GM12864 (cell line): ENCODE measurements at regions not wholly inside any gene's neighbourhood (a gene's known extent, or its start where the extent isn't known, plus 50 kb on each side); places are given as distances from the start of the nearest gene placed in this dataset.

ENCODE experiments used
- DNase-seq: peaks from one replicate; pipeline ENCODE4 v3.0.0-alpha.2; 2011; ENCODE audit warnings: low read depth
- H3K4me3 ChIP-seq: 2 replicates; pipeline ENCODE4 v1.5.1; 2011; ENCODE audit warnings: mild to moderate bottlenecking, low read depth, low read length, control low read depth
- TF ChIP-seq, protein P1 (sequence below): IDR thresholded peaks from 2 replicates; pipeline ENCODE4 v1.5.1; 2011; ENCODE audit warnings: low read depth, mild to moderate bottlenecking, moderate library complexity, low read length, control low read depth, inconsistent platforms; ENCODE audit errors: missing control alignments

GRCh38 chr3:144457758-144458157 lies 486.1 kb downstream of the DIPK2A start:
- no peak overlapping the region for H3K4me3 ChIP-seq
- TF ChIP-seq, protein P1, sequence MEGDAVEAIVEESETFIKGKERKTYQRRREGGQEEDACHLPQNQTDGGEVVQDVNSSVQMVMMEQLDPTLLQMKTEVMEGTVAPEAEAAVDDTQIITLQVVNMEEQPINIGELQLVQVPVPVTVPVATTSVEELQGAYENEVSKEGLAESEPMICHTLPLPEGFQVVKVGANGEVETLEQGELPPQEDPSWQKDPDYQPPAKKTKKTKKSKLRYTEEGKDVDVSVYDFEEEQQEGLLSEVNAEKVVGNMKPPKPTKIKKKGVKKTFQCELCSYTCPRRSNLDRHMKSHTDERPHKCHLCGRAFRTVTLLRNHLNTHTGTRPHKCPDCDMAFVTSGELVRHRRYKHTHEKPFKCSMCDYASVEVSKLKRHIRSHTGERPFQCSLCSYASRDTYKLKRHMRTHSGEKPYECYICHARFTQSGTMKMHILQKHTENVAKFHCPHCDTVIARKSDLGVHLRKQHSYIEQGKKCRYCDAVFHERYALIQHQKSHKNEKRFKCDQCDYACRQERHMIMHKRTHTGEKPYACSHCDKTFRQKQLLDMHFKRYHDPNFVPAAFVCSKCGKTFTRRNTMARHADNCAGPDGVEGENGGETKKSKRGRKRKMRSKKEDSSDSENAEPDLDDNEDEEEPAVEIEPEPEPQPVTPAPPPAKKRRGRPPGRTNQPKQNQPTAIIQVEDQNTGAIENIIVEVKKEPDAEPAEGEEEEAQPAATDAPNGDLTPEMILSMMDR, result no peak
- DNase-seq, result no peak

DNA sequence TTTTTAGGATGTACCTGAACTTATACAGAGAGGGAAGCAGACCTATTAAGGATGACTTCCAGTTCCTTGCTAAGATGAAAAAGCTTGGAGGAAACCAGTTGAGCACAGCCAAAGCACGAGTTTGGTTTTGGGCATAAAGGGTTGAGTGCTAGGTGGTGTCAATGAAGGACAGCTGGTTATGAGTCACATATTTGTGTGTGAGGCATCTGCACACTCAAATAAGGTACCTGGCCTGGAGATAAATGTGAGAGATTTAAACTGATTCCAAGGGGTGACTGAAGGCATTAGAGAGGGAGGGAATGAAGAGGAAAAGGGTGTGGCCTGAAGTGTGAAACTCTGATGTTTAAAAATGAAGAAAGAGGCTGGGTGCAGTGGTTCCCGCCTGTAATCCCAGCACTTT lies 486.7 kb downstream of the DIPK2A start:
- TF ChIP-seq, protein P1, result no peak
- no peak overlapping the region for H3K4me3 ChIP-seq
- DNase-seq, result no peak

DNA sequence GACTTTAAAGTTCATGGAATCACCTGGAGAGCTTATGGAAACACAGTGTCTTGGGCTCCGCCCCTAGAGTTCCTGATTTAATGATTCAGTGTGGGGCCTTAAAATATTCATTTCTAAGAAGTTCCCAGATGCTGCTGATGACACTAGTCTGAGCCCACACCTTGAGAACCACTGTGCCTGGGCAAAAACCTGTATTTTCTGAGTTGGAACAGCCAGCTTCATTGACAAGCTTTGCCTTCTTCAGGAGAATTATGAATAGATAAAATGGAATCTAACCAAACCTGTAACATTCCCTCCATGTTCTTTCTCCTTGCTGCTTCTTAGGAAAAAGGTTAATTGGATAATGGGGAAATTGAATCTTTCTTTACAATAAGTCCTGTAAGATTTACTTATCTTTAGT lies 490.7 kb downstream of the DIPK2A start:
- TF ChIP-seq, protein P1, result no peak
- no peak for DNase-seq
- no peak overlapping the region for H3K4me3 ChIP-seq

- DNase-seq, result no peak
- no peak overlapping the region for H3K4me3 ChIP-seq
- TF ChIP-seq, protein P1, result no peak
Measured at GRCh38 chr3:144463911-144464310, 492.3 kb downstream of the DIPK2A start.

DNA sequence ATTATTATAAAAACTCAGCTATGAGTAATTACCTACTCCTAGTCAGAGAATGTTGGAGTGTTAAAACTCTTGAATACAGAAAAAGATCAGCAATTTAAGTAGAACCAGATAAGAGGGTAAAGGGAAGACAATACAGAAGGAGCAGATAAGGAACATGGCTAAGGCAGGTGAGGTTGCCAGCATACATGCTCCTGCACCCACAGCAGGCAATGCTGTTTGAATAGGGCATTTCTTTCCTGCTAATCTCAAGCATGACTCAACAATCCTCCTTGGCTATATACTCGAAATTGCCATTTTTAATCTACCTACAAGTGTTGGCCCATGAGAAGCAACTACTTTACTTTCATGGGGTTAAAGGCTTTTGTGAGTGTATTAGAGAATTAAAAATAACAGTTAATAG lies 494.5 kb downstream of the DIPK2A start:
- no peak overlapping the region for H3K4me3 ChIP-seq
- no peak for DNase-seq
- TF ChIP-seq, protein P1, result no peak

DNA sequence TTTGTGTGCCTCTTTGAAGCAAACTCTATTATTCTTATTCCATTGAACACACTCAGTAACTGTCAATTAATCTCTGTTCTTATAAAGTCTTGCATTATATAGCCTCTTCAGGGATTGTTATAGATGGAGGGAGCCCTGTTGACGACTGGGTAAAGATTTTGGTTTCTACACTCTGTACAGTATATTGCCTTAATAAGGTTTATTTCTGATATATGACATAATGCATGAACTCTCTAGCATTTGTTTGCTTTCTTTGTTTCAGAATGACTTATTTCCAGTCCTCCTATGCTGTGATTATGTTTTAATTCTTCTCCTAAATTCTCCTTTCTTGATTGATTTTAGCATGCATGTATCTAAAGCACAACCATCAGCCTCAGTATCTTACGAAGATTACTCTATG lies 494.9 kb downstream of the DIPK2A start:
- TF ChIP-seq, protein P1, result no peak
- no peak for DNase-seq
- no peak overlapping the region for H3K4me3 ChIP-seq

DNA sequence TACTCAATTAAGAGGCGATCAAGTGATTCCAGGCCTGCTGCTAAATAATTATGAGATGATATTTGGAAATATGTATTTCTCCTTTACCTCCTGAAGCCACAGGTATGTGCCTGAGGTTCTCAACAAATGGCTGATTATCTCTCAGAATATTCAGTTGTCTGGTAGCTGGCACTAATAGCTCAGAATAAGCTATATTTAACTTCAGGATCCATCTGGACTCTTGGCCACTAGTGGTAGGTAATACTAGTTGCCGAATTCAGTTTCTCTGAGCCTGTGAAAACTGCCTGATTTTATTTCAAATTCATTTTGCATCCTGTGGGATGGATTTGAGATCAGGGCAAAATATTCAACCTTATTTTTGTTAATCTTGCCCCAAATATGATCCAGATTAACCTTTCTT lies 499.0 kb downstream of the DIPK2A start:
- no peak overlapping the region for H3K4me3 ChIP-seq
- TF ChIP-seq, protein P1, result no peak
- DNase-seq, result no peak
